Hematopoietic multipotent progenitor cell treated with erythropoietin and hydrocortisone succinate and interleukin-3 and kit ligand, for 6 days (in vitro differentiated cells): ENCODE measurements at regions not wholly inside any gene's neighbourhood (a gene's known extent, or its start where the extent isn't known, plus 50 kb on each side); places are given as distances from the start of the nearest gene placed in this dataset.
"Not testable (repeated sequence)": the region's sequence is repeated elsewhere in the genome, so short reads cannot be mapped to it uniquely, and the experiment has no call there.

Experiments used
- DNase-seq: peaks from one replicate; pipeline ENCODE4 v3.0.0-alpha.2; 2015

- DNase-seq: no peak
Observed at GRCh38 chr15:69685512-69686452, 233.2 kb downstream of the RPLP1 start.

- no peak for DNase-seq
Observed at GRCh38 chr15:69686626-69687025, 234.0 kb downstream of the RPLP1 start.

- no peak for DNase-seq
Observed at GRCh38 chr15:69689133-69689532, 236.5 kb downstream of the RPLP1 start.

- no peak for DNase-seq
Observed at GRCh38 chr15:69691307-69692015, 238.8 kb downstream of the RPLP1 start.

- DNase-seq: no peak
Observed at GRCh38 chr15:69692342-69692741, 239.7 kb downstream of the RPLP1 start.

GRCh38 chr15:69693059-69693458 lies 240.4 kb downstream of the RPLP1 start:
- DNase-seq: no peak

GRCh38 chr15:69696946-69697345 lies 244.3 kb downstream of the RPLP1 start:
- DNase-seq: no peak

GRCh38 chr15:69697916-69698315 lies 245.3 kb downstream of the RPLP1 start:
- no peak for DNase-seq

GRCh38 chr15:69699096-69699495 lies 246.5 kb downstream of the RPLP1 start:
- DNase-seq: no peak

GRCh38 chr15:69700380-69700779 lies 247.8 kb downstream of the RPLP1 start:
- no peak for DNase-seq

- no peak for DNase-seq
Observed at GRCh38 chr15:69701198-69701597, 248.6 kb downstream of the RPLP1 start.

GRCh38 chr15:69703532-69704187 lies 251.0 kb downstream of the RPLP1 start:
- no peak for DNase-seq

- DNase-seq: no peak
Observed at GRCh38 chr15:69704229-69704628, 251.6 kb downstream of the RPLP1 start.

GRCh38 chr15:69704700-69705099 lies 252.1 kb downstream of the RPLP1 start:
- DNase-seq: no peak

- no peak for DNase-seq
Observed at GRCh38 chr15:69706353-69707097, 253.9 kb downstream of the RPLP1 start.

GRCh38 chr15:69707241-69707640 lies 254.6 kb downstream of the RPLP1 start:
- not testable (repeated sequence) for DNase-seq

GRCh38 chr15:69708436-69709122 lies 256.0 kb downstream of the RPLP1 start:
- not testable (repeated sequence) for DNase-seq

GRCh38 chr15:69712991-69713390 lies 260.4 kb downstream of the RPLP1 start:
- DNase-seq: no peak

- DNase-seq: no peak
Observed at GRCh38 chr15:69713726-69714559, 261.3 kb downstream of the RPLP1 start.

GRCh38 chr15:69715210-69715609 lies 262.6 kb downstream of the RPLP1 start:
- no peak for DNase-seq

GRCh38 chr15:69718436-69718835 lies 265.8 kb downstream of the RPLP1 start:
- no peak for DNase-seq
